DND-41 (cell line): ENCODE measurements at regions not wholly inside any gene's neighbourhood (a gene's known extent, or its start where the extent isn't known, plus 50 kb on each side); places are given as distances from the start of the nearest gene placed in this dataset.
A peak's percentile ranks its signal among the peaks of the same experiment; 100 is the strongest.

ENCODE experiments used
- ATAC-seq: fragments of 200-7000 bp; cut with Tn5 transposase; 3 replicates; pipeline ENCODE4 v1.9.1; 2021; ENCODE audit warnings: low read depth; ENCODE audit not compliant: insufficient read depth
- DNase-seq: peaks from one replicate; pipeline ENCODE4 v3.0.0-alpha.2; 2020
- H2AFZ ChIP-seq: 2 replicates; pipeline ENCODE4 v1.6.0; 2012; ENCODE audit warnings: low read depth, low read length
- H3K27ac ChIP-seq: 2 replicates; pipeline ENCODE4 v1.5.1; 2012; ENCODE audit warnings: low read length, inconsistent platforms
- H3K27me3 ChIP-seq: fragments of 200-600 bp; sonication (generic); 2 replicates; pipeline ENCODE4 v1.6.0; 2012; ENCODE audit warnings: low read length, mild to moderate bottlenecking, inconsistent platforms; ENCODE audit not compliant: insufficient read depth, poor library complexity
- H3K36me3 ChIP-seq: 2 replicates; pipeline ENCODE4 v1.5.1; 2012; ENCODE audit warnings: low read length, inconsistent platforms; ENCODE audit not compliant: insufficient read depth
- H3K4me1 ChIP-seq: 2 replicates; pipeline ENCODE4 v1.5.1; 2012; ENCODE audit warnings: mild to moderate bottlenecking, low read length; ENCODE audit not compliant: insufficient read depth
- H3K4me2 ChIP-seq: 2 replicates; pipeline ENCODE4 v1.6.0; 2012; ENCODE audit warnings: mild to moderate bottlenecking, moderate library complexity, low read length, inconsistent platforms; ENCODE audit not compliant: insufficient read depth
- H3K4me3 ChIP-seq, 2 experiments: fragments of 200-600 bp in 1 of 2; shearing (Covaris generic) in 1 of 2; 2 replicates each; pipeline ENCODE4 v1.5.1; 2012 to 2016; ENCODE audit warnings: inconsistent platforms in 2 of 2, low read length in 2 of 2, mild to moderate bottlenecking in 2 of 2, low read depth in 1 of 2, moderate library complexity in 1 of 2
- H3K79me2 ChIP-seq: 2 replicates; pipeline ENCODE4 v1.6.0; 2012; ENCODE audit warnings: low read length, inconsistent platforms; ENCODE audit not compliant: insufficient read depth
- H3K9ac ChIP-seq: 2 replicates; pipeline ENCODE4 v1.6.0; 2012; ENCODE audit warnings: low read depth, mild to moderate bottlenecking, inconsistent platforms, low read length, moderate library complexity
- H3K9me3 ChIP-seq: 2 replicates; pipeline ENCODE4 v1.5.1; 2012; ENCODE audit warnings: low read length, moderate library complexity, mild to moderate bottlenecking, inconsistent platforms; ENCODE audit not compliant: insufficient read depth, severe bottlenecking
- H4K20me1 ChIP-seq: 2 replicates; pipeline ENCODE4 v1.6.0; 2012; ENCODE audit warnings: low read length; ENCODE audit not compliant: insufficient read depth
- EZH2 ChIP-seq: IDR thresholded peaks from 3 replicates; pipeline ENCODE4 v1.6.1; 2012; ENCODE audit warnings: borderline replicate concordance, low read depth, mild to moderate bottlenecking, moderate library complexity, low read length, inconsistent platforms; ENCODE audit not compliant: severe bottlenecking
- TF ChIP-seq, protein P1 (sequence below): IDR thresholded peaks from 2 replicates; pipeline ENCODE4 v1.5.1; 2012; ENCODE audit warnings: borderline replicate concordance, low read length, moderate library complexity, mild to moderate bottlenecking; ENCODE audit not compliant: poor library complexity, severe bottlenecking; ENCODE audit errors: extremely low read depth

DNA sequence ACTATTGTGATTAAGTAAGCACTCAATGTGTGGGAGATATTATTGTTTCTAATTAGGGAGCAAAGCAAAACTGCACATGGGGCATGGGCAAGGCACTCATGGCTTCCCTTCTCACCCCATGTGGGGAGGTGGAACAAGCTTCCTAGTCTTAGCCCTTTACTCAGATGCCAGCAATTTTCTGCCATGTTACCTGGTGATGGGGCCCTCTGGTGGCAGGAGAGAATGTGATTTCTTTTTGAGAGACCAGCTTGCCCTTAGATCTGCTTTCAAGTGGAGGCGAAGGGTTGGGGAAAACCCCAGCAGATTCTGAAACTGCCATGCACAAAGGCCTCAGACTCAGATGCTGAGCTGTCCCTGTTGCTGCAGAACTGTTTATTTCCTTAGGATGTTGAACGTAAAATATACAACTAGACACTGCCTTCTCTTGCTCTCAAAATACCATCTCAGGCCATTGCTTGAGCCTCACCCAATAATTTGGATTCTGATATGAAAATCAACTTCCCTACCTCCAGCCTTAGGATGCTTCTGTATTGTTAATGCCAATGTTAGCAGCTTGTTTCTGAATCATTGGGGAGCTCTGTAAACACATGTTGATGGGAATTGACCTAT is 130.2 kb upstream of the TPRG1 start:
- DNase-seq, result peak; percentile 81
- H3K27me3 ChIP-seq, result no peaks in the 10 kb centered on the region
- peak; percentile 73 for ATAC-seq
- no peak overlapping the region for H2AFZ ChIP-seq
- no peaks in the 10 kb centered on the region for H4K20me1 ChIP-seq
- H3K4me3 ChIP-seq, result no peak overlapping the region
- no peaks in the 10 kb centered on the region for H3K36me3 ChIP-seq
- H3K27ac ChIP-seq, result peak overlapping the region; percentile 37
- H3K4me2 ChIP-seq, result no peak overlapping the region
- no peaks in the 10 kb centered on the region for H3K79me2 ChIP-seq
- H3K4me1 ChIP-seq, result peaks cover 35% of the 10 kb centered on the region
- no peak for TF ChIP-seq EZH2
- TF ChIP-seq, protein P1, sequence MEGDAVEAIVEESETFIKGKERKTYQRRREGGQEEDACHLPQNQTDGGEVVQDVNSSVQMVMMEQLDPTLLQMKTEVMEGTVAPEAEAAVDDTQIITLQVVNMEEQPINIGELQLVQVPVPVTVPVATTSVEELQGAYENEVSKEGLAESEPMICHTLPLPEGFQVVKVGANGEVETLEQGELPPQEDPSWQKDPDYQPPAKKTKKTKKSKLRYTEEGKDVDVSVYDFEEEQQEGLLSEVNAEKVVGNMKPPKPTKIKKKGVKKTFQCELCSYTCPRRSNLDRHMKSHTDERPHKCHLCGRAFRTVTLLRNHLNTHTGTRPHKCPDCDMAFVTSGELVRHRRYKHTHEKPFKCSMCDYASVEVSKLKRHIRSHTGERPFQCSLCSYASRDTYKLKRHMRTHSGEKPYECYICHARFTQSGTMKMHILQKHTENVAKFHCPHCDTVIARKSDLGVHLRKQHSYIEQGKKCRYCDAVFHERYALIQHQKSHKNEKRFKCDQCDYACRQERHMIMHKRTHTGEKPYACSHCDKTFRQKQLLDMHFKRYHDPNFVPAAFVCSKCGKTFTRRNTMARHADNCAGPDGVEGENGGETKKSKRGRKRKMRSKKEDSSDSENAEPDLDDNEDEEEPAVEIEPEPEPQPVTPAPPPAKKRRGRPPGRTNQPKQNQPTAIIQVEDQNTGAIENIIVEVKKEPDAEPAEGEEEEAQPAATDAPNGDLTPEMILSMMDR, result peak; percentile 75
- H3K9ac ChIP-seq, result no peak overlapping the region
- no peaks in the 10 kb centered on the region for H3K9me3 ChIP-seq

DNA sequence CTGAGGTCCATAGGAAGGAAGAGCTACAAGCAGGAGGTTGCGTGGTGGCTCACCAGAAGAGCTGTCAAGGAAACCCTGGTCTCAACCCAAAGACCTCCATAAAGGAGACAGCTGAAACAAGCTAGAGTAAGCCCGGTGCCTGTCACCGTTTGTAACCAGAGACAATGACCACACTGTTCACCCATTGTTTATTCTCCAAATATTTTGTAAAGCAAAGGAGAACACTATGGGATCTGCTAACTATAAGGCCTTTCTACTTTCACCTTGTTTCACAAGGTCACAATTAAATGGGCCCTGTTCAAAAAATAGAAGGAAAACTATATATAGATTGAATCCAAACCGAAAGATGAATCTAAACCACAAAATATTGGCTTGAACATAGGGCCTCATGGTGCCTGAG is 128.9 kb upstream of the TPRG1 start:
- ATAC-seq (no peak), DNase-seq (no peak)
- no peak overlapping the region for H3K4me2 ChIP-seq
- peaks cover 35% of the 10 kb centered on the region for H3K4me1 ChIP-seq
- no peak overlapping the region for H3K27ac ChIP-seq
- H3K4me3 ChIP-seq, result no peak overlapping the region
- H3K79me2 ChIP-seq, result no peaks in the 10 kb centered on the region
- H3K9me3 ChIP-seq, result no peaks in the 10 kb centered on the region
- TF ChIP-seq, protein P1, result no peak
- TF ChIP-seq EZH2, result no peak
- no peak overlapping the region for H3K9ac ChIP-seq
- no peaks in the 10 kb centered on the region for H3K36me3 ChIP-seq
- H3K27me3 ChIP-seq, result no peaks in the 10 kb centered on the region
- no peak overlapping the region for H2AFZ ChIP-seq
- no peaks in the 10 kb centered on the region for H4K20me1 ChIP-seq

DNA sequence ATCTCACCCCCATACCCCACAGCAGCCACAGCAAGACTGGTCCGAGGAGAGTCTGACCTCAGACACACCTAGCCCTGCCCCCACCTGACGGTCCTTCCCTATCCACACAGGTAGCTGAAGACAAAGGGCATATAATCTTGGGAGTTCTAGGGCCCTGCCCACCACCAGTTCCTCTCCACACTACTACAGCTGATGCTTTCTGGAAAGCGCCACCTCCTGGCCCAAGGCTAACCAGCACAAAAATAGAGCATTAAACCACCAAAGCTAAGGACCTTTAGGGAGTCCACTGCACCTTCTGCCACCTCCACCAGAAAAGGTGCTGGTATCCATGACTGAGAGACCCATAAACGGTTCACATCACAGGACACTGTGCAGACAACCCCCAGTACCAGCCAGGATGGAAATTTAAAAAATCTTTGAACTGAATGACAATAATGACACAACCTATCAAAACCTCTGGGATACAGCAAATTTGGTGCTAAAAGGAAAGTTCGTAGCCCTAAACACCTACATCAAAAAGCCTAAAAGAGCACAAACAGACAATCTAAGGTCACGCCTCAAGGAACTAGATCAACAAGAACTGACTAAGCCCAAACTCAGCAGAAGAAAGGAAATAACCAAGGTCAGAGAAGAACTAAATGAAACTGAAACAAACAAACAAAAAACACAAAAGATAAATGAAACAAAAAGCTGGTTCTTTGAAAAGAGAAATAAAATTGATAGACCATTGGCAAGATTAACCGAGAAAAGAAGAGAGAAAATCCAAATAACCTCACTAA is 122.1 kb upstream of the TPRG1 start:
- no peak overlapping the region for H2AFZ ChIP-seq
- H3K4me1 ChIP-seq, result no peaks in the 10 kb centered on the region

More for the DNA sequence above, 122.1 kb upstream of the TPRG1 start:
- H3K4me2 ChIP-seq, result no peak overlapping the region
- no peaks in the 10 kb centered on the region for H3K36me3 ChIP-seq
- no peak for ATAC-seq
- no peaks in the 10 kb centered on the region for H3K27me3 ChIP-seq
- no peak for TF ChIP-seq EZH2
- TF ChIP-seq, protein P1, result peak; percentile 49
- no peak overlapping the region for H3K4me3 ChIP-seq
- peak; percentile 33 for DNase-seq
- H3K79me2 ChIP-seq, result no peaks in the 10 kb centered on the region
- no peaks in the 10 kb centered on the region for H4K20me1 ChIP-seq
- H3K9me3 ChIP-seq, result no peaks in the 10 kb centered on the region
- H3K27ac ChIP-seq, result no peak overlapping the region
- H3K9ac ChIP-seq, result no peak overlapping the region
